Aorta (tissue), 5 donors: ENCODE measurements at regions not wholly inside any gene's neighbourhood (a gene's known extent, or its start where the extent isn't known, plus 50 kb on each side); places are given as distances from the start of the nearest gene placed in this dataset.

Experiments used
- ATAC-seq: fragments of 200-7000 bp; cut with Tn5 transposase; one replicate; pipeline ENCODE4 v1.9.1; 2022; ENCODE audit warnings: moderate library complexity; ENCODE audit not compliant: low FRiP score
- DNase-seq, 2 donors: peaks; one replicate each; pipeline ENCODE4 v3.0.0-alpha.2; 2020
- H3K27ac ChIP-seq, 2 donors: one replicate each; pipeline ENCODE4 v1.5.1; 2013; ENCODE audit warnings: low read length in 2 of 2, mild to moderate bottlenecking in 2 of 2, moderate library complexity in 2 of 2, control low read depth in 1 of 2, inconsistent platforms in 1 of 2, low read depth in 1 of 2
- H3K27me3 ChIP-seq, 2 donors: one replicate each; pipeline ENCODE4 v1.6.1; 2013; ENCODE audit warnings: control low read depth in 1 of 2, low read length in 1 of 2, mild to moderate bottlenecking in 1 of 2, moderate library complexity in 1 of 2; ENCODE audit not compliant: insufficient read depth in 2 of 2, control insufficient read depth in 1 of 2
- H3K36me3 ChIP-seq, 2 donors: one replicate each; pipeline ENCODE4 v1.6.1; 2013; ENCODE audit warnings: control low read depth in 1 of 2, low read length in 1 of 2, mild to moderate bottlenecking in 1 of 2; ENCODE audit not compliant: insufficient read depth in 2 of 2, control insufficient read depth in 1 of 2
- H3K4me1 ChIP-seq, 2 donors: one replicate each; pipeline ENCODE4 v1.6.1; 2013; ENCODE audit warnings: low read length in 2 of 2, control low read depth in 1 of 2, mild to moderate bottlenecking in 1 of 2, moderate library complexity in 1 of 2; ENCODE audit not compliant: insufficient read depth in 2 of 2, control insufficient read depth in 1 of 2
- H3K4me3 ChIP-seq, 2 donors: one replicate each; pipeline ENCODE4 v1.5.1; 2013; ENCODE audit warnings: low read length in 2 of 2, control low read depth in 1 of 2, mild to moderate bottlenecking in 1 of 2
- H3K9me3 ChIP-seq: one replicate; pipeline ENCODE4 v1.6.1; 2013; ENCODE audit warnings: mild to moderate bottlenecking, low read length; ENCODE audit not compliant: control insufficient read depth
- WGBS, 2 donors: extraction: QIAGEN DNeasy Blood & Tissue Kit; methylation state at CpG; one replicate each; pipeline ENCODE4 v1.1.7; 2013; 5-methylcytosine and 5-hydroxymethylcytosine counted together
- intact Hi-C, 2 donors: fragments of 100-400 bp; cut with DNase I; formaldehyde crosslinking; loops; one replicate each; pipeline versions ENCODE4 v1.14.2 to v1.15.0; 2022
- donor health status: healthy with polysubstance abuse.
- donor health status: Bipolar disorder and iron deficiency.
- donor health status: DM: no; HTN: no; CAD: no.
- donor health status: DM: no; HTN: no; CAD: no.
- donor health status: DM: yes; HTN: yes; CAD: no.

GRCh38 chr18:47500930-47501329, 249.5 kb upstream of the SKOR2 start:
- H3K4me3 ChIP-seq = no peak overlapping the region
- intact Hi-C loops = no loop called here
- DNase-seq (no peak), ATAC-seq (no peak)
- no peaks in the 10 kb centered on the region for H3K36me3 ChIP-seq
- H3K27ac ChIP-seq = no peak overlapping the region
- H3K4me1 ChIP-seq = no peaks in the 10 kb centered on the region
- WGBS, 2 donors = 68 to 71% methylated on average over 2 of the region's 2 CpGs
- peaks cover 1% of the 10 kb centered on the region for H3K9me3 ChIP-seq
- H3K27me3 ChIP-seq = no peaks in the 10 kb centered on the region

DNA sequence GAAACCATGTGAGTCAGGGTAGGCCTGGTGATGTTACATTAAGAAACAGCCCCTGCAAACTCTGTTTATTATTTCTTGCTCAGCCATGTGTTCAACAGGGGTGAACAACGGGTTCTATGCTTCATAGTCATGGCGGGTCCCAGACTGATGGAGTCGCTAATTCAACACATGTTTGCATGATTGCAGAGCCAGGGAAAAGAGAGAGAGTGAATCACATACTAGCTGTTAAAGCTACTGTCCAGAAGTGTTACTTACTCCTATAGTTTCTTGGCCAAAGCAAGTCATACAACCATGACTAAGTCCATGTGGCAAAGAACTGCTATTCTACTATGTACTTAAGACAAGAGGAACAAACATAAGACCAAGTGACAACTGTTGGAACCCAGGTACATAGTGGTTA, 241.2 kb upstream of the SKOR2 start:
- DNase-seq = no peak
- intact Hi-C loops = loop anchor here in 1 of 2 donors (10.0 kb wide), 1 partner anchor 62 kb away; no protein-coding TSS in a partner anchor
- ATAC-seq = no peak
- no peaks in the 10 kb centered on the region for H3K36me3 ChIP-seq
- no peaks in the 10 kb centered on the region for H3K27me3 ChIP-seq
- 60 to 71% methylated on average over 3 of the region's 3 CpGs for WGBS, 2 donors
- H3K4me3 ChIP-seq = no peak overlapping the region
- H3K4me1 ChIP-seq = no peaks in the 10 kb centered on the region
- no peak overlapping the region for H3K27ac ChIP-seq
- H3K9me3 ChIP-seq = peaks cover 2% of the 10 kb centered on the region

- WGBS, 2 donors = 9 to 10% methylated on average over 5 of the region's 5 CpGs
- Histone ChIP-seq H3K36me3 (no peaks in the 10 kb centered on the region), H3K4me3 (no peak overlapping the region), H3K27me3 (no peaks in the 10 kb centered on the region), H3K9me3 (peaks cover 4% of the 10 kb centered on the region), H3K4me1 (no peaks in the 10 kb centered on the region), H3K27ac (no peak overlapping the region)
- DNase-seq (no peak), ATAC-seq (no peak)
- intact Hi-C loops = loop anchor here in 1 of 2 donors (10.0 kb wide), 1 partner anchor 64 kb away; no protein-coding TSS in a partner anchor
Observed at GRCh38 chr18:47490882-47491281, 239.4 kb upstream of the SKOR2 start.

- WGBS, 2 donors = 61 to 65% methylated on average over 5 of the region's 5 CpGs
- DNase-seq = no peak
Observed at GRCh38 chr18:47485221-47485797, 233.8 kb upstream of the SKOR2 start.

DNA sequence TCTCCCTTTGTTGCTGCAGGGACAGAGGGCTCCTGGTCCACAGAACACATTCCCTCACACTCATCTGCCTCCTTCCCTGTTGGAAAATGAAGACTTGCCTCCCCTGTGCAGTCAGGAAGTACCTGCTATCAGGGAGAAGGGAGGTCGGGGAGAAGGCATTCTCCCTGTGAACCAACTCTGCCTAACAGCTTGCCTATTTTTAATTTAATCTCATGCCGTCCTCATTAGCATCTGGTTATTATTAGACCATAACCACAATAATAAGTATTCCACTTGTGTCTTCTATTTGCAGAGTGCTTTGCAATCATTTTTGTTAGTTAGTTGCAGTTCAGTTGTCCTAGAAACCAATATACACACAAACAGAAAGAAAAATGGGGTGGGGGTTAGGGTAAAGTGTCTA, 232.6 kb upstream of the SKOR2 start:
- DNase-seq (no peak), ATAC-seq (no peak)
- 47 to 57% methylated on average over 2 of the region's 2 CpGs for WGBS, 2 donors
- Histone ChIP-seq H3K9me3 (peaks cover 2% of the 10 kb centered on the region), H3K27ac (no peak overlapping the region), H3K4me3 (no peak overlapping the region), H3K27me3 (no peaks in the 10 kb centered on the region), H3K4me1 (no peaks in the 10 kb centered on the region), H3K36me3 (no peaks in the 10 kb centered on the region)
- intact Hi-C loops = no loop called here

More at GRCh38 chr18:47485221-47485797, 233.8 kb upstream of the SKOR2 start:
- Histone ChIP-seq H3K4me3 (no peak overlapping the region), H3K9me3 (peaks cover 2% of the 10 kb centered on the region), H3K36me3 (no peaks in the 10 kb centered on the region), H3K27me3 (no peaks in the 10 kb centered on the region), H3K4me1 (no peaks in the 10 kb centered on the region), H3K27ac (no peak overlapping the region)
- intact Hi-C loops = no loop called here
- no peak for ATAC-seq

GRCh38 chr18:47480166-47480565, 228.7 kb upstream of the SKOR2 start:
- Histone ChIP-seq H3K4me3 (no peak overlapping the region), H3K27ac (no peak overlapping the region), H3K4me1 (no peaks in the 10 kb centered on the region), H3K27me3 (no peaks in the 10 kb centered on the region), H3K9me3 (no peaks in the 10 kb centered on the region), H3K36me3 (no peaks in the 10 kb centered on the region)
- intact Hi-C loops = no loop called here
- WGBS, 2 donors = 65 to 80% methylated on average over 4 of the region's 4 CpGs
- no peak for ATAC-seq
- no peak for DNase-seq

- intact Hi-C loops = no loop called here
- no peaks in the 10 kb centered on the region for H3K27me3 ChIP-seq
- no peak overlapping the region for H3K27ac ChIP-seq
- H3K4me1 ChIP-seq = no peaks in the 10 kb centered on the region
- no peak overlapping the region for H3K4me3 ChIP-seq
- no peaks in the 10 kb centered on the region for H3K36me3 ChIP-seq
- no peaks in the 10 kb centered on the region for H3K9me3 ChIP-seq
- no peak for ATAC-seq
- WGBS, 2 donors = 64% methylated on average over 2 of the region's 2 CpGs
- DNase-seq = no peak
Observed at GRCh38 chr18:47471784-47472183, 220.3 kb upstream of the SKOR2 start.

- H3K4me3 ChIP-seq = no peak overlapping the region
- 70 to 74% methylated on average over 2 of the region's 2 CpGs for WGBS, 2 donors
- no peaks in the 10 kb centered on the region for H3K4me1 ChIP-seq
- H3K9me3 ChIP-seq = no peaks in the 10 kb centered on the region
- no peak overlapping the region for H3K27ac ChIP-seq
- intact Hi-C loops = no loop called here
- no peaks in the 10 kb centered on the region for H3K36me3 ChIP-seq
- ATAC-seq = no peak
- H3K27me3 ChIP-seq = no peaks in the 10 kb centered on the region
- DNase-seq = no peak
Observed at GRCh38 chr18:47470941-47471340, 219.5 kb upstream of the SKOR2 start.

DNA sequence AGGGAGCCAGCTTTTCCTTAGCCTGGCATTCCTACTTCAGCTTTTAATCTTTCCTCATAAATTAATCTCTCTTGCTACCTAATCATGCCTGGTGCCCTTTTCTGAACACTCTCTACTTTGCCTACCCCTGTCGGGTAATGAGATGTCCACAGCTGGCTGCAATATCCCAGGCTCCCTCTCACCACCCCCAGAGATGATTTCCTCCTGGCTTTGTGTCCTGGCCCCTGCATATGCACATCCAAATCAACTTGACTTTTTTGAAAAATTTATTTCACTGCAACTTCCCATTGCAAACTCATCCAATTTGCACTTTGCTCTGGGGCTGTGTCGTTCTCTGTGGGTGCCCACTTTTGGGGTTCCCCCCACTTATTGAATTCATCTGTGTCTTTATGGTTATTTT, 218.1 kb upstream of the SKOR2 start:
- ATAC-seq (no peak), DNase-seq (no peak)
- H3K27me3 ChIP-seq = no peaks in the 10 kb centered on the region
- 51 to 58% methylated on average over 2 of the region's 2 CpGs for WGBS, 2 donors
- no peaks in the 10 kb centered on the region for H3K36me3 ChIP-seq
- H3K4me3 ChIP-seq = no peak overlapping the region
- no peaks in the 10 kb centered on the region for H3K9me3 ChIP-seq
- no peak overlapping the region for H3K27ac ChIP-seq
- intact Hi-C loops = no loop called here
- no peaks in the 10 kb centered on the region for H3K4me1 ChIP-seq
